Prostate gland (tissue), 2 donors: ENCODE measurements at regions not wholly inside any gene's neighbourhood (a gene's known extent, or its start where the extent isn't known, plus 50 kb on each side); places are given as distances from the start of the nearest gene placed in this dataset.
"Not testable (repeated sequence)": the region's sequence is repeated elsewhere in the genome, so short reads cannot be mapped to it uniquely, and the experiment has no call there.

Source experiments
- DNase-seq: peaks from one replicate; pipeline ENCODE4 v3.0.0-alpha.2; 2019; ENCODE audit warnings: low spot score
- H3K27ac ChIP-seq, 2 donors: fragments of 200-600 bp; sonication (generic); 2 replicates each; pipeline ENCODE4 v1.5.1; 2017 to 2019
- H3K27me3 ChIP-seq: fragments of 200-600 bp; sonication (generic); replicated peaks from 2 replicates; pipeline ENCODE4 v1.5.1; 2019; ENCODE audit not compliant: insufficient read depth
- H3K36me3 ChIP-seq, 2 donors: fragments of 200-600 bp; sonication (generic); 1 replicate in 1 of 2; 2 replicates in 1 of 2; pipeline versions ENCODE4 v1.5.1 to v1.8.1; 2017 to 2019
- H3K4me1 ChIP-seq: fragments of 200-600 bp; sonication (generic); replicated peaks from 2 replicates; pipeline ENCODE4 v1.5.1; 2019
- H3K4me3 ChIP-seq, 2 donors: fragments of 200-600 bp; sonication (generic); 2 replicates each; pipeline ENCODE4 v1.5.1; 2017 to 2019
- H3K9me3 ChIP-seq: fragments of 200-600 bp; sonication (generic); 2 replicates; pipeline ENCODE4 v1.5.1; 2017
- POLR2A ChIP-seq: fragments of 450-650 bp; IDR thresholded peaks from one replicate; pipeline ENCODE4 v1.6.1; 2016; ENCODE audit warnings: antibody characterized with exemption, mild to moderate bottlenecking
- POLR2AphosphoS5 ChIP-seq: sonication (generic); formaldehyde crosslinking; IDR thresholded peaks from one replicate; pipeline ENCODE4 v1.6.1; 2017; ENCODE audit warnings: antibody characterized with exemption
- WGBS: methylation state at CpG from one replicate; pipeline ENCODE4 v1.1.5; 2018; 5-methylcytosine and 5-hydroxymethylcytosine counted together
- intact Hi-C: fragments of 100-400 bp; cut with DNase I; formaldehyde crosslinking; loops from one replicate; pipeline ENCODE4 v1.14.2; 2022
- TF ChIP-seq, protein P1 (sequence below), 4 experiments: fragments of 200-600 bp in 2 of 4; fragments of 450-650 bp in 2 of 4; sonication (generic) in 2 of 4; IDR thresholded peaks; 1 replicate in 3 of 4; 2 replicates in 1 of 4; pipeline ENCODE4 v1.5.1; 2016 to 2019; ENCODE audit warnings: antibody characterized with exemption in 4 of 4, mild to moderate bottlenecking in 2 of 4, moderate library complexity in 2 of 4

DNA sequence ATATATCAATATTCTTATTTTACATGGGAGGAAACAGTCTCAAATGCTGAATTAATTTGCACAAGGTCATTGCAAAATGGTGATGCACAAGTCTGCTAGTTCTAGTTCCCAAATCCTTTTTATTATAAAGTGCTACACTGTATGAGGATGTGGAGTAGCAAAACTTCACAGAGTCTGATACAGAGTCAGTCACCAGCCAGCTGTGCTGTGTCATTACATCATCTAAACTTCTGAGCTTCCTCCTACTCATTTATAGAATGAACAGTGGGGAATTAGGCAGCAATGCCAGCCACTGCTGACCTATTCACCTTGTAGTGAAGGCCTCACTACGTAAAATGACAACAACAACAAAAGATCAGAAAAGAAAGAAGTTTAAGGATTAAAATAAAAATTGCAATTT is 357.8 kb downstream of the TMEM167A start:
- no peak for DNase-seq

DNA sequence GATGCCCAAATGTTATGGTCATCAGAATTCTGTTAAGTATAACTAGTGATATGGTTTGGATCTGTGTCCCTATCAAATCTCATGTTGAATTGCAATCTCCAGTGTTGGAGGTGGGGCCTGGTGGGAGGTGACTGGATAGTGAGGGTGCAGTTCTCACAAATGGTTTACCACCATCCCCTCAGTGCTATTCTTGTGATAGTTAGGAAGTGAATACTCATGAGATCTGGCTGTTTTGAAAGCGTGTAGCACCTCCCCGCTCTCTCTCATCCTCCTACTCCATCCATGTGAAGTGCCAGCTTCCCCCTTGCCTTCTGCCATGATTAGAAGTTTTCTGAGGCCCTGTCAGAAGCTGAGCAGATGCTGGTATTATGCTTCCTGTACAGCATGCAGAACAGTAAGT is 359.5 kb downstream of the TMEM167A start:
- Histone ChIP-seq H3K27ac (no peak overlapping the region), H3K27me3 (no peaks in the 10 kb centered on the region), H3K36me3 (no peaks in the 10 kb centered on the region), H3K9me3 (no peaks in the 10 kb centered on the region), H3K4me1 (no peaks in the 10 kb centered on the region), H3K4me3 (no peak overlapping the region)
- intact Hi-C loops = no loop called here
- DNase-seq = no peak
- TF ChIP-seq, protein P1, sequence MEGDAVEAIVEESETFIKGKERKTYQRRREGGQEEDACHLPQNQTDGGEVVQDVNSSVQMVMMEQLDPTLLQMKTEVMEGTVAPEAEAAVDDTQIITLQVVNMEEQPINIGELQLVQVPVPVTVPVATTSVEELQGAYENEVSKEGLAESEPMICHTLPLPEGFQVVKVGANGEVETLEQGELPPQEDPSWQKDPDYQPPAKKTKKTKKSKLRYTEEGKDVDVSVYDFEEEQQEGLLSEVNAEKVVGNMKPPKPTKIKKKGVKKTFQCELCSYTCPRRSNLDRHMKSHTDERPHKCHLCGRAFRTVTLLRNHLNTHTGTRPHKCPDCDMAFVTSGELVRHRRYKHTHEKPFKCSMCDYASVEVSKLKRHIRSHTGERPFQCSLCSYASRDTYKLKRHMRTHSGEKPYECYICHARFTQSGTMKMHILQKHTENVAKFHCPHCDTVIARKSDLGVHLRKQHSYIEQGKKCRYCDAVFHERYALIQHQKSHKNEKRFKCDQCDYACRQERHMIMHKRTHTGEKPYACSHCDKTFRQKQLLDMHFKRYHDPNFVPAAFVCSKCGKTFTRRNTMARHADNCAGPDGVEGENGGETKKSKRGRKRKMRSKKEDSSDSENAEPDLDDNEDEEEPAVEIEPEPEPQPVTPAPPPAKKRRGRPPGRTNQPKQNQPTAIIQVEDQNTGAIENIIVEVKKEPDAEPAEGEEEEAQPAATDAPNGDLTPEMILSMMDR (IDR thresholded peaks at IDR 0.05) = no peak
- no peak for TF ChIP-seq POLR2A
- TF ChIP-seq POLR2AphosphoS5 = no peak
- 97% methylated on average over 2 of the region's 2 CpGs for WGBS

More for the DNA sequence above, 357.8 kb downstream of the TMEM167A start:
- H3K27ac ChIP-seq = no peak overlapping the region
- H3K36me3 ChIP-seq = no peaks in the 10 kb centered on the region
- TF ChIP-seq POLR2AphosphoS5 = no peak
- WGBS = 69% methylated on average over 1 of the region's 1 CpG
- H3K27me3 ChIP-seq = no peaks in the 10 kb centered on the region
- no peaks in the 10 kb centered on the region for H3K4me1 ChIP-seq
- H3K4me3 ChIP-seq = no peak overlapping the region
- intact Hi-C loops = no loop called here
- H3K9me3 ChIP-seq = no peaks in the 10 kb centered on the region

DNA sequence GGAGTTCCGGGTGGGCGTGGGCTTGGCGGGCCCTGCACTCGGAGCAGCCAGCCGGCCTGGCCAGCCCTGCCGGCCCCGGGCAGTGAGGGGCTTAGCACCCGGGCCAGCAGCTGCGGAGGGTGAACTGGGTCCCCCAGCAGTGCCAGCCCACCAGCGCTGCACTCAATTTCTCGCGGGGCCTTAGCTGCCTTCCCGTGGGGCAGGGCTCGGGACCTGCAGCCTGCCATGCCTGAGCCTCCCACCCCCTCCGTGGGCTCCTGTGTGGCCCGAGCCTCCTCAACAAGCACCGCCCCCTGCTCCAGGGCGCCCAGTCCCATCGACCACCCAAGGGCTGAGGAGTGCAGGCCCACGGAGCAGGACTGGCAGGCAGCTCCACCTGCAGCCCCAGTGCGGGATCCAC is 362.5 kb downstream of the TMEM167A start:
- intact Hi-C loops, H3K27me3 ChIP-seq, DNase-seq, H3K36me3 ChIP-seq, H3K4me1 ChIP-seq, H3K4me3 ChIP-seq, H3K27ac ChIP-seq, H3K9me3 ChIP-seq: not testable (repeated sequence)
- 96% methylated on average over 20 of the region's 21 CpGs for WGBS

DNA sequence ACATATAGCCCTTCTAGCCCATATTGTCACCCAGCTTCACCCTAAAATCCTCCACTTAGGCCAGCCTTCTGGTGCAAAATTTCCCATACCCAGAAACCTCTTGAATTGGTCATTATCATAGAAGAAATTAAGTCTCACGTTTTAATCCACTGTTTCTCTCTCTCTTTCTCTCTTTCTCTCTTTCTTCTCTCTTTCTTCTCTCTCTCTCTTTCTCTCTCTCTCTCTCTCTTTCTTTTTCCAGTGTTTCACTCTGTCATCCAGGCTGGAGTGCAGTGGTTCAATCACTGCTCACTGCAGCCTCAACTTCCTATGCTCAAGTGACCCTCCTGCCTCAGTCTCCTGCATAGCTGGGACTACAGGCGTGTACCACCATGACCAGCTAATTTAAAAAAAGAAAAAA is 363.4 kb downstream of the TMEM167A start:
- 97% methylated on average over 2 of the region's 2 CpGs for WGBS
- Histone ChIP-seq H3K27me3 (no peaks in the 10 kb centered on the region), H3K4me3 (no peak overlapping the region), H3K27ac (no peak overlapping the region), H3K4me1 (no peaks in the 10 kb centered on the region), H3K9me3 (no peaks in the 10 kb centered on the region), H3K36me3 (no peaks in the 10 kb centered on the region)
- intact Hi-C loops = no loop called here
- no peak for DNase-seq
- TF ChIP-seq, protein P1 (IDR thresholded peaks at IDR 0.05) = no peak
- TF ChIP-seq POLR2AphosphoS5 (no peak), POLR2A (no peak)

DNA sequence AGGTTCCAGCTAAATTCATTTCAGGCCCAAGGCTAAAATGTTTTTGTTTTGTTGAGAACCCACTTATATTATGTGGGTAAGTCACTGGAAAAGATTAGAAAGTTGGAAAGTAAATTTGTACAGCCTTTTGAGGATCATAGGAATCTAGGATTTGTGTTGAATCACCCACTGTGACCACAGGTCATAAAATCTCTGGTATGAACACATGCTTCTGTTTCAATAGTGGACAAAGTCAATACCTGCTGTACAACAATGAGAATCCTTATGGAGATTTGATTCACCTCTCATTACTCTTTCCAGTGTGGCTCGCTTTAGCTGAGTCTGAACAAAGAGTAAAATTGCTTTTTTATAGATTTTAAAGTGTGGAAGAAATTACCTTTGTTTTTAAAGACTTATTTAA is 369.5 kb downstream of the TMEM167A start:
- DNase-seq = no peak
- no peaks in the 10 kb centered on the region for H3K36me3 ChIP-seq
- no peak overlapping the region for H3K4me3 ChIP-seq
- no peak overlapping the region for H3K27ac ChIP-seq
- no peaks in the 10 kb centered on the region for H3K27me3 ChIP-seq
- TF ChIP-seq POLR2AphosphoS5 (no peak), POLR2A (no peak)
- TF ChIP-seq, protein P1 (IDR thresholded peaks at IDR 0.05) = no peak
- intact Hi-C loops = no loop called here
- H3K9me3 ChIP-seq = no peaks in the 10 kb centered on the region
- H3K4me1 ChIP-seq = no peaks in the 10 kb centered on the region
- 0% methylated on average over 1 of the region's 1 CpG for WGBS

DNA sequence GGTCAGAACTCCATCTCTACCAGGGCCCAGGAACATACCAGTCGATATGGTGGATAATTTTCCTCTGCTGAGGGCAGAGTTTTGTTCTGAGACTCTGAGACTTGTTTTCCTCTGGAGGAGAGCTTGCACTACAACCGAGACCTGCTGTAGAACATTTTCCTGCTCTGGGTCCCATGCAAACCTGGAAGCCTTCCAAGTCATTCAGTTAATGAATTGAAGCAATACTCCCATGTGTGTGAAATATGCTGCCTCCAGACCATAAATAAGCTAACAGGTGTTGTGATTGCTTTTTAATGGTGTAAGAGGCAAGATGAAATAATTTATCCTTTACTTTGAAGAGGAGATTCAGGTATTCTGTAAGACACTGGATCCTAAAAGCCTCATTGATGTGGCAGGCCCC is 372.8 kb downstream of the TMEM167A start:
- H3K4me1 ChIP-seq = no peaks in the 10 kb centered on the region
- 93% methylated on average over 2 of the region's 2 CpGs for WGBS
- no peaks in the 10 kb centered on the region for H3K27me3 ChIP-seq
- intact Hi-C loops = no loop called here
- no peak overlapping the region for H3K4me3 ChIP-seq
- no peak for DNase-seq
- no peaks in the 10 kb centered on the region for H3K9me3 ChIP-seq
- TF ChIP-seq, protein P1 (IDR thresholded peaks at IDR 0.05) = no peak
- no peak for TF ChIP-seq POLR2AphosphoS5
- no peak for TF ChIP-seq POLR2A
- H3K36me3 ChIP-seq = no peaks in the 10 kb centered on the region
- H3K27ac ChIP-seq = no peak overlapping the region
